ENCODE measurements at regions not wholly inside any gene's neighbourhood (a gene's known extent, or its start where the extent isn't known, plus 50 kb on each side); places are given as distances from the start of the nearest gene placed in this dataset.

GRCh38 chr2:121101093-121101715, 183.8 kb downstream of the TFCP2L1 start:
- Mint-ChIP-seq H3K4me1 (no peaks in the 10 kb centered on the region), H3K4me3 (no peak overlapping the region), H3K27me3 (peaks cover 51% of the 10 kb centered on the region), H3K27ac (ENCODE audit: low read depth) (no peak overlapping the region), H3K36me3 (ENCODE audit: insufficient read depth) (no peaks in the 10 kb centered on the region), H3K9me3 (no peaks in the 10 kb centered on the region)
- ATAC-seq (replicated peaks; ENCODE audit: extremely low read depth, poor library complexity, severe bottlenecking) (no peak), DNase-seq (ENCODE audit: low spot score in 2 of 2) (no peak)

- DNase-seq (ENCODE audit: low spot score in 2 of 2) (no peak), ATAC-seq (replicated peaks; ENCODE audit: extremely low read depth, poor library complexity, severe bottlenecking) (no peak)
- Mint-ChIP-seq H3K27ac (ENCODE audit: low read depth) (no peak overlapping the region), H3K9me3 (no peaks in the 10 kb centered on the region), H3K4me1 (no peaks in the 10 kb centered on the region), H3K4me3 (no peak overlapping the region), H3K27me3 (peaks cover 41% of the 10 kb centered on the region), H3K36me3 (ENCODE audit: insufficient read depth) (no peaks in the 10 kb centered on the region)
Measured at GRCh38 chr2:121102941-121103340, 182.1 kb downstream of the TFCP2L1 start.

GRCh38 chr2:121103960-121104359, 181.0 kb downstream of the TFCP2L1 start:
- Mint-ChIP-seq H3K27ac (ENCODE audit: low read depth) (no peak overlapping the region), H3K4me3 (no peak overlapping the region), H3K9me3 (no peaks in the 10 kb centered on the region), H3K27me3 (peaks cover 41% of the 10 kb centered on the region), H3K36me3 (ENCODE audit: insufficient read depth) (no peaks in the 10 kb centered on the region), H3K4me1 (no peaks in the 10 kb centered on the region)
- no peak for ATAC-seq (replicated peaks; ENCODE audit: extremely low read depth, poor library complexity, severe bottlenecking)
- DNase-seq (ENCODE audit: low spot score in 2 of 2): no peak

DNA sequence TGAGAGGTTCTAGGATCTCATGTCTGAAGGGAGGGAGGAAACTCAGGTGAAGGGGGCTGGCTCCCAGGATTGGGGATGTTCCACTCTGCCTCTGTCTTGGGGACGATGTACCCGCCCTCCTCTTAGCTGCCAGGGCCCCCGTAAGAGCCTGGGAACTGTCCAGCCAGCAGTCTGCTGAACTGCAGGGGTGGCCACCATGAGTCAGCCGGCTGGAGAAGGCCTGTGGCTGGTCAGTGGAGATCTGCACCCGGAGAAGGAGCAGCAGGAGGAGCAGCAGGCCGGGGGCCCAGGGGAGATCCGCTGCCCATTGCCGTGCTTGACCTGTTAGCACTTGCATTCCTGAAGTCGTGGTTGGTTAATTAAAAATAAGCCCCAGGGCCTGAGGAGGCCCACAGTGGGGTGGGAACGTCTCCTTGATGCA, 180.3 kb downstream of the TFCP2L1 start:
- Mint-ChIP-seq H3K4me1 (no peaks in the 10 kb centered on the region), H3K27ac (ENCODE audit: low read depth) (no peak overlapping the region), H3K36me3 (ENCODE audit: insufficient read depth) (no peaks in the 10 kb centered on the region), H3K9me3 (no peaks in the 10 kb centered on the region), H3K4me3 (no peak overlapping the region), H3K27me3 (peaks cover 41% of the 10 kb centered on the region)
- ATAC-seq (replicated peaks; ENCODE audit: extremely low read depth, poor library complexity, severe bottlenecking) (no peak), DNase-seq (ENCODE audit: low spot score in 2 of 2) (no peak)

- Mint-ChIP-seq H3K27me3 (no peaks in the 10 kb centered on the region), H3K9me3 (no peaks in the 10 kb centered on the region), H3K36me3 (ENCODE audit: insufficient read depth) (no peaks in the 10 kb centered on the region), H3K4me3 (no peak overlapping the region), H3K27ac (ENCODE audit: low read depth) (no peak overlapping the region), H3K4me1 (no peaks in the 10 kb centered on the region)
- ATAC-seq (replicated peaks; ENCODE audit: extremely low read depth, poor library complexity, severe bottlenecking) (no peak), DNase-seq (ENCODE audit: low spot score in 2 of 2) (no peak)
Measured at GRCh38 chr2:121110924-121111323, 174.1 kb downstream of the TFCP2L1 start.

- no peak overlapping the region for H3K27ac Mint-ChIP-seq (ENCODE audit: low read depth)
- DNase-seq (ENCODE audit: low spot score in 2 of 2) (no peak), ATAC-seq (replicated peaks; ENCODE audit: extremely low read depth, poor library complexity, severe bottlenecking) (no peak)
- H3K9me3 Mint-ChIP-seq: no peaks in the 10 kb centered on the region
- peaks cover 16% of the 10 kb centered on the region for H3K27me3 Mint-ChIP-seq
- H3K4me3 Mint-ChIP-seq: no peak overlapping the region
- no peaks in the 10 kb centered on the region for H3K4me1 Mint-ChIP-seq
- no peaks in the 10 kb centered on the region for H3K36me3 Mint-ChIP-seq (ENCODE audit: insufficient read depth)
Measured at GRCh38 chr2:121118951-121119350, 166.1 kb downstream of the TFCP2L1 start.

DNA sequence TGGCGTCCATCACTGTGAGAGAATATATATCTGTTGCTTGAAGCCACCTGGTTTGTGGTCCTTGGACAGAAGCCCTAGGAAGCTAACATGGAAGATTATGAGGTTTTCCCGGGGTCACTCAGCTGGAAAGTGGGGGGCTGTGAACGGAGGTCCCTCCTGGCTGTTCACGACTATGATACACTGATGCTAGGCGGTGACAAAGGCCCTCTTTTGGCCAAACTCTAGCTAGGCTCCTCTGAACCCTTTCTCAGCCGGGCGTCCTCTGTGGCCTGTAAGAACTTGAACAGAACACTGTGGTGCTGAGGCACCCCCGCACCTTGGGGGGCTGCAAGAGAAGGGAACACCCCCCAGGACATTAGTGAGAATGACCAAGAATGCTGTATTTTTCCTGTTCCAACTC, 164.6 kb downstream of the TFCP2L1 start:
- no peaks in the 10 kb centered on the region for H3K36me3 Mint-ChIP-seq (ENCODE audit: insufficient read depth)
- no peak overlapping the region for H3K4me3 Mint-ChIP-seq
- H3K4me1 Mint-ChIP-seq: no peaks in the 10 kb centered on the region
- no peak for DNase-seq (ENCODE audit: low spot score in 2 of 2)
- ATAC-seq (replicated peaks; ENCODE audit: extremely low read depth, poor library complexity, severe bottlenecking): no peak
- peaks cover 16% of the 10 kb centered on the region for H3K27me3 Mint-ChIP-seq
- no peak overlapping the region for H3K27ac Mint-ChIP-seq (ENCODE audit: low read depth)
- H3K9me3 Mint-ChIP-seq: no peaks in the 10 kb centered on the region

GRCh38 chr2:121120991-121121390, 164.0 kb downstream of the TFCP2L1 start:
- no peaks in the 10 kb centered on the region for H3K4me1 Mint-ChIP-seq
- H3K27me3 Mint-ChIP-seq: peaks cover 16% of the 10 kb centered on the region
- H3K27ac Mint-ChIP-seq (ENCODE audit: low read depth): no peak overlapping the region
- DNase-seq (ENCODE audit: low spot score in 2 of 2) (no peak), ATAC-seq (replicated peaks; ENCODE audit: extremely low read depth, poor library complexity, severe bottlenecking) (no peak)
- no peak overlapping the region for H3K4me3 Mint-ChIP-seq
- no peaks in the 10 kb centered on the region for H3K36me3 Mint-ChIP-seq (ENCODE audit: insufficient read depth)
- H3K9me3 Mint-ChIP-seq: no peaks in the 10 kb centered on the region

DNA sequence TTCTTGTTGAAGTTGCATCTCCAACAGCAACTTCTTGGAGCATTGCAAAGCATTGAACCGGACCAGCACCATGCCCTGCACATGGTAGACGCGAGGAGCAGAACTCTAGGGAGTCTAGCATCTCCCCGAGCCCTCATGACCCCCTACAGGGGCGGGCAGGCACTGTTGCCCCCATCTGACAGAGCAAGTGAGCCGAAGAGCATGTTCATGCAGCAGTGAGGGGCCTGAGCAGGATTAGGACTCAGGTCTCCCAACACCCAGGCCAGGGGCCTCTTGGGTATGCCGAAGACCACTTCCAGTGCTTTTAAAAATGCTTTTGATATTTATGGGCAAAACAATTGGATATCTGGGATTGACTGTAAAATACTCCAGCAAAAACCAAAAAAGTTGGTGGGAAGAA, 163.3 kb downstream of the TFCP2L1 start:
- Mint-ChIP-seq H3K4me3 (no peak overlapping the region), H3K9me3 (no peaks in the 10 kb centered on the region), H3K36me3 (ENCODE audit: insufficient read depth) (no peaks in the 10 kb centered on the region), H3K4me1 (no peaks in the 10 kb centered on the region), H3K27ac (ENCODE audit: low read depth) (no peak overlapping the region), H3K27me3 (peaks cover 16% of the 10 kb centered on the region)
- ATAC-seq (replicated peaks; ENCODE audit: extremely low read depth, poor library complexity, severe bottlenecking): no peak
- no peak for DNase-seq (ENCODE audit: low spot score in 2 of 2)

- Mint-ChIP-seq H3K27ac (ENCODE audit: low read depth) (no peak overlapping the region), H3K9me3 (no peaks in the 10 kb centered on the region), H3K27me3 (peaks cover 16% of the 10 kb centered on the region), H3K4me1 (no peaks in the 10 kb centered on the region), H3K4me3 (no peak overlapping the region), H3K36me3 (ENCODE audit: insufficient read depth) (no peaks in the 10 kb centered on the region)
- ATAC-seq (replicated peaks; ENCODE audit: extremely low read depth, poor library complexity, severe bottlenecking): no peak
- no peak for DNase-seq (ENCODE audit: low spot score in 2 of 2)
Measured at GRCh38 chr2:121123268-121123667, 161.7 kb downstream of the TFCP2L1 start.

- no peak for ATAC-seq (replicated peaks; ENCODE audit: extremely low read depth, poor library complexity, severe bottlenecking)
- Mint-ChIP-seq H3K27me3 (peaks cover 16% of the 10 kb centered on the region), H3K9me3 (no peaks in the 10 kb centered on the region), H3K4me1 (no peaks in the 10 kb centered on the region), H3K36me3 (ENCODE audit: insufficient read depth) (no peaks in the 10 kb centered on the region), H3K27ac (ENCODE audit: low read depth) (no peak overlapping the region), H3K4me3 (no peak overlapping the region)
- no peak for DNase-seq (ENCODE audit: low spot score in 2 of 2)
Measured at GRCh38 chr2:121124330-121124729, 160.7 kb downstream of the TFCP2L1 start.

- no peak for ATAC-seq (replicated peaks; ENCODE audit: extremely low read depth, poor library complexity, severe bottlenecking)
- no peaks in the 10 kb centered on the region for H3K36me3 Mint-ChIP-seq (ENCODE audit: insufficient read depth)
- no peak overlapping the region for H3K4me3 Mint-ChIP-seq
- no peaks in the 10 kb centered on the region for H3K4me1 Mint-ChIP-seq
- no peak overlapping the region for H3K27ac Mint-ChIP-seq (ENCODE audit: low read depth)
- no peaks in the 10 kb centered on the region for H3K9me3 Mint-ChIP-seq
- DNase-seq (ENCODE audit: low spot score in 2 of 2): no peak
- peaks cover 16% of the 10 kb centered on the region for H3K27me3 Mint-ChIP-seq
Measured at GRCh38 chr2:121125350-121125749, 159.7 kb downstream of the TFCP2L1 start.

DNA sequence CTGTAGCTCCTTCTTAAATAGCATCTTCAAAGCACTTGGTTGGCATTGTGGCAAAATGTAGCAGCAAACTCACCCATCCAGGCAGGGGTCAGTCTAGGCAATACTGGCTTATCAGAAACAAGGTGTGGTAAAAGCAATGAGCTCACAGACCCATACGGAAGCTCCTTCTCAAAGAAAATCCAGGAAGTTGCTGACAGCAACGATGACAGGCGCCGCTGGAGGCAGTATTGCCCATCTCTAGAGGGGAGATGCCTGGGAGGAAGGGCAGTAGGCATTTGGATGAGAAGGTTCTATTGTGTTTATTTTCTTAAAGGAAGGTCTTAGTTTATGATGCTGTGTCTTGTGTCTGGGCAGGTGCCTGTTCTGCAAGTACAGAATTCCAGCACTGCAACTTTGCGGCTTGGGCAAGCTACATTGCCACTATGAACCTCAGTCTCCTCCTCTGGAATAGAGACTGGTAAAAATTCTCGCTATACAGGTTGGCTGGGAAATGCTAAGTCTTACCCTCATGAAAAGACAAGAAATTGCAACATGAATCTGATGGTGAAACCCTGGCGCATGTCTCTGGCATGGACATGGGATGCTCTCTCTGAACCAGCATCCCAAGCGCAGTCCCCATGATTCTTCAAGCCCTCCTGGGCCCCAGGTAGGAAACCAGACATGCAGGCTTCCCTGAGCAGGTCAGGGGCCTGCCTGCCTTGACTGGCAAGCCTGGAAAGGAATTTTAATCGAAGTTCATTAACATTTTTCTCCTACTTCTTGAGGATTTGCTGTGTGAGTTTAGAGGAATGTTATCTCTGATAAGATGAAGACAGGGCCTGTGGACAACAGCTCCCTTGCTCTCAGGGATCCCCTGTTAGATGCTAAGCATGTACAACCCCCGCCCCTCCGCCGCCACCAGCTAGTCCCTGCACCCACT, 156.0 kb downstream of the TFCP2L1 start:
- ATAC-seq (replicated peaks; ENCODE audit: extremely low read depth, poor library complexity, severe bottlenecking): no peak
- Mint-ChIP-seq H3K36me3 (ENCODE audit: insufficient read depth) (peaks cover 2% of the 10 kb centered on the region), H3K27ac (ENCODE audit: low read depth) (no peak overlapping the region)

More for the DNA sequence above, 156.0 kb downstream of the TFCP2L1 start:
- Mint-ChIP-seq H3K4me1 (no peaks in the 10 kb centered on the region), H3K9me3 (no peaks in the 10 kb centered on the region), H3K4me3 (no peak overlapping the region), H3K27me3 (no peaks in the 10 kb centered on the region)
- DNase-seq (ENCODE audit: low spot score in 2 of 2): no peak

All from central memory CD8-positive, alpha-beta T cell (primary cell).